ENCODE measurements at regions not wholly inside any gene's neighbourhood (a gene's known extent, or its start where the extent isn't known, plus 50 kb on each side); places are given as distances from the start of the nearest gene placed in this dataset.
"Not testable (repeated sequence)": the region's sequence is repeated elsewhere in the genome, so short reads cannot be mapped to it uniquely, and the experiment has no call there.

DNA sequence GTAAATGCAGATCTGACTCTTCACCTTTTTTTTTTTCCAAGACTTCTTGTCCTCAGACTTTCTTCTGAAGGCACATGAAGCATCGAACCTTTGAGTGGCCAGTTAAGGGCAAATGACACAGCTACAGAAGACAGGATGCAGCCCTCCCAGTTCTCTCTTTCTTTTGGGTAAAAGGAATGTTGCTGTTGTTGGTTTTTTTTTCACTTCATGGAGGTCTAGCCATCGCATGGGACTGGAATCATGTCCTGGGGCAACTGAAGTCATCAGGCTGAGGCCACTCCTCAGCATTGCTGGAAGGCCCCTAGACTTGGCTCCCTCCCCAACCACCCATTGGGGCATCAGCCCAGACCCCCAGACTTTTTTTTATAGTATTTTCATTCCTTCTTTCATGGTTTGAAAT is 896.5 kb downstream of the SORCS1 start:
- TF ChIP-seq, protein P1, sequence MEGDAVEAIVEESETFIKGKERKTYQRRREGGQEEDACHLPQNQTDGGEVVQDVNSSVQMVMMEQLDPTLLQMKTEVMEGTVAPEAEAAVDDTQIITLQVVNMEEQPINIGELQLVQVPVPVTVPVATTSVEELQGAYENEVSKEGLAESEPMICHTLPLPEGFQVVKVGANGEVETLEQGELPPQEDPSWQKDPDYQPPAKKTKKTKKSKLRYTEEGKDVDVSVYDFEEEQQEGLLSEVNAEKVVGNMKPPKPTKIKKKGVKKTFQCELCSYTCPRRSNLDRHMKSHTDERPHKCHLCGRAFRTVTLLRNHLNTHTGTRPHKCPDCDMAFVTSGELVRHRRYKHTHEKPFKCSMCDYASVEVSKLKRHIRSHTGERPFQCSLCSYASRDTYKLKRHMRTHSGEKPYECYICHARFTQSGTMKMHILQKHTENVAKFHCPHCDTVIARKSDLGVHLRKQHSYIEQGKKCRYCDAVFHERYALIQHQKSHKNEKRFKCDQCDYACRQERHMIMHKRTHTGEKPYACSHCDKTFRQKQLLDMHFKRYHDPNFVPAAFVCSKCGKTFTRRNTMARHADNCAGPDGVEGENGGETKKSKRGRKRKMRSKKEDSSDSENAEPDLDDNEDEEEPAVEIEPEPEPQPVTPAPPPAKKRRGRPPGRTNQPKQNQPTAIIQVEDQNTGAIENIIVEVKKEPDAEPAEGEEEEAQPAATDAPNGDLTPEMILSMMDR (IDR thresholded peaks at IDR 0.05 in 8 of 11, conservative IDR thresholded peaks at IDR 0.05 in 3 of 11): no peak
- TF ChIP-seq POLR2A (IDR thresholded peaks at IDR 0.05): no peak
- TF ChIP-seq POLR2AphosphoS5 (IDR thresholded peaks at IDR 0.05): no peak
- 78 to 89% (median 82%) methylated on average over 2 of the region's 2 CpGs for WGBS, 5 donors
- H3K4me1 ChIP-seq: no peaks in the 10 kb centered on the region

DNA sequence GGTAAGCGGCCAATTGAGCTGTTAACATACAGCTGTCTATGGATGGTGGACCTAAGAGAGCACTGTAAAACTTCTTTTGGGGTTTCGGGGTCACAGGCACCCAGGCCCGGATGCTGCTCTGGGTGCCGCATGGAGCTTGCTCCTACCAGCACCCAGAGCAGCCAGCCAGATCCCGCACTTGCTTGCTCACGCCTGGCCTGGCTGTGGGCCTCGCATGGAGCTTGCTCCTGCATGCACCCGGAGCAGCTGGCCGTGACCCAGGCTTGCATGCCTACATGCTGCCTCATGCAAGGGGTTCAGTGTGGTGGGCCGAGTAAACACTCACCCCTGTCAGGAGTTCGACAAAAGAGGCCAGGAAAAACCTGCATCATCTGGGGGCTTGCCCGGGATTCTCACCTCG is 896.9 kb downstream of the SORCS1 start:
- 80 to 90% (median 85%) methylated on average over 11 to 13 of the region's 13 CpGs for WGBS, 5 donors
- H3K9me3 ChIP-seq: peaks cover 0 to 27% (median 0%) of the 10 kb centered on the region in 8 donors
- H3K36me3 ChIP-seq: no peaks in the 10 kb centered on the region
- TF ChIP-seq POLR2AphosphoS5 (IDR thresholded peaks at IDR 0.05) (no peak), POLR2A (IDR thresholded peaks at IDR 0.05) (no peak)
- TF ChIP-seq, protein P1 (IDR thresholded peaks at IDR 0.05 in 8 of 11, conservative IDR thresholded peaks at IDR 0.05 in 3 of 11): no peak
- DNase-seq: no peak
- intact Hi-C loops (cut with DNase I; ENCODE audit: low total_unique reads): no loop called here
- no peak overlapping the region for H3K27ac ChIP-seq
- H3K27me3 ChIP-seq (replicated peaks in 1 of 7): no peaks in the 10 kb centered on the region
- H3K4me1 ChIP-seq: no peaks in the 10 kb centered on the region
- H3K4me3 ChIP-seq: no peak overlapping the region

More for the DNA sequence above, 896.5 kb downstream of the SORCS1 start:
- Histone ChIP-seq H3K9me3 (peaks cover 0 to 27% (median 0%) of the 10 kb centered on the region in 8 donors), H3K36me3 (no peaks in the 10 kb centered on the region), H3K27me3 (replicated peaks in 1 of 7) (no peaks in the 10 kb centered on the region), H3K4me3 (no peak overlapping the region), H3K27ac (no peak overlapping the region)
- intact Hi-C loops (cut with DNase I; ENCODE audit: low total_unique reads): no loop called here
- no peak for DNase-seq

DNA sequence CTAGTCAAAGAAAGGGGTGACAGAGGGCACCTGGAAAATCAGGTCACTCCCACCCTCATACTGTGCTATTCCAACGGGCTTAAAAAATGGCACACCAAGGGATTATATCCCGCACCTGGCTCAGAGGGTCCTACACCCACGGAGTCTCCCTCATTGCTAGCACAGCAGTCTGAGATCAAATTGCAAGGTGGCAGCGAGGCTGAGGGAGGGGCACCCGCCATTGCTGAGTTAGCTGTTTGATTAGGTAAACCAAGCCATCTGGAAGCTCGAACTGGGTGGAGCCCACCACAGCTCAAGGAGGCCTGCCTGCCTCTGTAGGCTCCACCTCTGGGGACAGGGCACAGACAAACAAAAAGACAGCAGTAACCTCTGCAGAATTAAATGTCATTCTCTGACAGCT is 907.1 kb downstream of the SORCS1 start:
- 76 to 82% (median 81%) methylated on average over 6 of the region's 6 CpGs for WGBS, 5 donors
- intact Hi-C loops (cut with DNase I; ENCODE audit: low total_unique reads); H3K4me1 ChIP-seq; H3K9me3 ChIP-seq; DNase-seq; H3K27me3 ChIP-seq (replicated peaks in 1 of 7); H3K27ac ChIP-seq; H3K36me3 ChIP-seq; H3K4me3 ChIP-seq: not testable (repeated sequence)

DNA sequence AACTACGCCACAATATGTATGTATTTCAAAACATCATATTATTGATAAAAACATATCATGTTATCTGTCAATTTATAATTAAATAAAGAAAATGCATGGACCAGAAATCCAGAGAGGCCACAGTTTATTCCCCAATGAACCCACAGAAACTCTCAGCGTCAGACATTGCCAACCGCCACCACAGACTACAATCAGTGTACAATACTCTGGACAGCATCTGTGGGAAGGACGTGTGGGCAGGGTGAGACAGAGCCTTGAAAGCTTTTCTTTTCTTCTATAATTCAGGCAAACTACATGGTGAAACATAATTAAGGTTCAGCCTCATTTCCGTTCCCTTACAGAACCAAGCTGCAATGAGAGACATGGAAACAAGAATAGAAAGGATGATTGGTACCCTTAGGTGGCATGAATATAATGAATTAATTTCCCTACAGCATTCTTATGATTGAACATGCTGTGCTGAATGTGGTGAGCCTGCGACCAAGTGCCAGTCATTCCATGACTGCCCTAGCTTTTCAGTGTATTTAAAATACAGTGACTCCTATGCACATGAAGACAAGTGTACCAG is 909.3 kb downstream of the SORCS1 start:
- intact Hi-C loops (cut with DNase I; ENCODE audit: low total_unique reads): no loop called here
- DNase-seq: no peak
- Histone ChIP-seq H3K4me1 (no peaks in the 10 kb centered on the region), H3K36me3 (no peaks in the 10 kb centered on the region), H3K27me3 (replicated peaks in 1 of 7) (no peaks in the 10 kb centered on the region), H3K27ac (no peak overlapping the region), H3K9me3 (peaks cover 0 to 4% (median 0%) of the 10 kb centered on the region in 8 donors), H3K4me3 (no peak overlapping the region)
- TF ChIP-seq POLR2AphosphoS5 (IDR thresholded peaks at IDR 0.05): no peak
- no peak for TF ChIP-seq POLR2A (IDR thresholded peaks at IDR 0.05)
- 74 to 82% (median 78%) methylated on average over 6 of the region's 6 CpGs for WGBS, 5 donors

DNA sequence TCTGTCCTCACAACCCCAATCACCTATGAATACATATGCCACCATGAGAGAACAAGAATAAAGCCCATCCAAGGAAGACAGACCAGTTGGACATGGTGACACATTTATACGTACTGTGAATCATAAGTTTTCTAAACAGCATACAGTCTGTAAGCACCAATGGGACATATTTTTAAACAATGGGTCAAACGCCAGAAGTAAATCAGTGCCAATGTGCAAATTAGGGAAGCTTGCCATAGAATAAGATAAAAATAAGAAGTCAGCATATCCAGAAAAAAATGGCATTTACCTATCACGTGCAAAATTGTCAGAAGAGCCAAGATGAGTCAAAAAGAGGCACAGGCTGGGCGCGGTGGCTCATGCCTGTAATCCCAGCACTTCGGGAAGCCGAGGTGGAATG is 910.4 kb downstream of the SORCS1 start:
- no peaks in the 10 kb centered on the region for H3K27me3 ChIP-seq (replicated peaks in 1 of 7)
- intact Hi-C loops (cut with DNase I; ENCODE audit: low total_unique reads): no loop called here
- TF ChIP-seq, protein P1 (IDR thresholded peaks at IDR 0.05 in 8 of 11, conservative IDR thresholded peaks at IDR 0.05 in 3 of 11): no peak
- TF ChIP-seq POLR2AphosphoS5 (IDR thresholded peaks at IDR 0.05): no peak
- no peak for TF ChIP-seq POLR2A (IDR thresholded peaks at IDR 0.05)
- H3K27ac ChIP-seq: no peak overlapping the region
- WGBS, 5 donors: 73 to 82% (median 76%) methylated on average over 6 to 7 of the region's 7 CpGs
- no peaks in the 10 kb centered on the region for H3K4me1 ChIP-seq
- no peak for DNase-seq
- no peaks in the 10 kb centered on the region for H3K36me3 ChIP-seq
- peaks cover 0 to 4% (median 0%) of the 10 kb centered on the region in 8 donors for H3K9me3 ChIP-seq
- no peak overlapping the region for H3K4me3 ChIP-seq

Data from spleen (tissue), 11 donors.